GM10266 (cell line): ENCODE measurements at regions not wholly inside any gene's neighbourhood (a gene's known extent, or its start where the extent isn't known, plus 50 kb on each side); places are given as distances from the start of the nearest gene placed in this dataset.

Experiments used
- DNase-seq: peaks from one replicate; pipeline ENCODE4 v3.0.0; 2012; ENCODE audit errors: extremely low spot score
- TF ChIP-seq, protein P1 (sequence below): IDR thresholded peaks from 2 replicates; pipeline ENCODE4 v1.5.1; 2012; ENCODE audit warnings: mild to moderate bottlenecking, low read depth; ENCODE audit not compliant: control insufficient read depth, insufficient read depth; ENCODE audit errors: missing control alignments

DNA sequence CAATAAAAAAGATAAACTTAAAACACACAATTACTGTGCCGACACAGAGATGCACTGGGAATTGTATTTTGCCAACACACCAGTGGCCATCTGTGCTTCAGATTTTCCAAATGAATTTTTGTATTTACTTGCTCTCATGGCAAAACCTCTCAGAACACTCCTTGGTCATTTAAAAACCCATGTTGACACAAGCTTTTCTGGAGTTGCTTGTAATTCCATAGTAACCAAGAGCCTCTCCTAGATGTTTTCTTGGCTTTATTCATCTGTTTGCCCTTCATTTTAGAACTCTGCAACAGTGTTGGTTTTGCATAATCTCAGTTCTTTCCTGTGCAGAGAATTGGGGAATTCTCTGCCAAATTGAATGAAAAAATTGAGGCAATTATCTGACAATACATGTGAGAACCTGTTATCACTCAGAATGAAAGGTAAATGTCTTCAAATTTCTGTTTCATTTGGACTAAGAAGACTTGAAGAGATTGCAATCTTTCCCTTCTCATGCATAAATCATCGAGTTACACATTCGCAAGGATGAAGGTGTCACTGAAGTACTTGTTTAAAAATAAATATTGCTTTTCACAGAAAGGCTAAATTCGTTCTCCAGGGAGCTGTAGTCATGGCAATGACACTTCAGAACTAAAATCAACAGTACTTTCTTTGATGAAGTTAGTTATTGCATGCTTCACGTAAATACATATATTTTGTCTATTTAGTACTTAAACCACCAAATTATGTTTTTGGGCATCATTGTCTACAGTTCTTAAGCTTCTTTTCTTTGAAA lies 301.8 kb upstream of the CTSO start:
- TF ChIP-seq, protein P1, sequence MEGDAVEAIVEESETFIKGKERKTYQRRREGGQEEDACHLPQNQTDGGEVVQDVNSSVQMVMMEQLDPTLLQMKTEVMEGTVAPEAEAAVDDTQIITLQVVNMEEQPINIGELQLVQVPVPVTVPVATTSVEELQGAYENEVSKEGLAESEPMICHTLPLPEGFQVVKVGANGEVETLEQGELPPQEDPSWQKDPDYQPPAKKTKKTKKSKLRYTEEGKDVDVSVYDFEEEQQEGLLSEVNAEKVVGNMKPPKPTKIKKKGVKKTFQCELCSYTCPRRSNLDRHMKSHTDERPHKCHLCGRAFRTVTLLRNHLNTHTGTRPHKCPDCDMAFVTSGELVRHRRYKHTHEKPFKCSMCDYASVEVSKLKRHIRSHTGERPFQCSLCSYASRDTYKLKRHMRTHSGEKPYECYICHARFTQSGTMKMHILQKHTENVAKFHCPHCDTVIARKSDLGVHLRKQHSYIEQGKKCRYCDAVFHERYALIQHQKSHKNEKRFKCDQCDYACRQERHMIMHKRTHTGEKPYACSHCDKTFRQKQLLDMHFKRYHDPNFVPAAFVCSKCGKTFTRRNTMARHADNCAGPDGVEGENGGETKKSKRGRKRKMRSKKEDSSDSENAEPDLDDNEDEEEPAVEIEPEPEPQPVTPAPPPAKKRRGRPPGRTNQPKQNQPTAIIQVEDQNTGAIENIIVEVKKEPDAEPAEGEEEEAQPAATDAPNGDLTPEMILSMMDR = no peak

GRCh38 chr4:156252358-156252921 lies 298.8 kb upstream of the CTSO start:
- no peak for DNase-seq
- TF ChIP-seq, protein P1 = no peak

More for the DNA sequence above, 301.8 kb upstream of the CTSO start:
- DNase-seq = no peak

- TF ChIP-seq, protein P1 = no peak
- DNase-seq = no peak
Observed at GRCh38 chr4:156251373-156252065, 297.9 kb upstream of the CTSO start.

DNA sequence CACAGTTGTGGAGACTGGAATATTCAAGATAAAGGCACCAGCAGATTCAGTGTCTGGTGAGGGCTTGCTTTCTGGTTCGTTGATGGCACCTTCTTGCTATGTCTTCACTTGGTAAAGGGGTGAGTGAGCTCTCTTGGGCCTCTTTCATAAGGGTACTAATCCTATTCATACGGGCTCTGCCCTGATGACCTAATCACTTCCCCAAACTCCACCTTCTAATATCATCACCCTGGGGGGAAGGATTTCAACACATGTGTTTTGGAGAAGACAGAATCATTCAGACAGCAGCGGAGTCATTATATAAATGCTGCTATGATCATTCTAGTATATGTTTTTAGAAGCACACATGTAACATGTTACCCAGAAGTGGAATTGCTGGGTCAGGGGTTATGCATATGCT lies 295.3 kb upstream of the CTSO start:
- DNase-seq = no peak

GRCh38 chr4:156247470-156247869 lies 293.8 kb upstream of the CTSO start:
- DNase-seq = no peak
- TF ChIP-seq, protein P1 = no peak

More for the DNA sequence above, 295.3 kb upstream of the CTSO start:
- TF ChIP-seq, protein P1 = no peak

- DNase-seq = no peak
- TF ChIP-seq, protein P1 = no peak
Observed at GRCh38 chr4:156243015-156243414, 289.3 kb upstream of the CTSO start.
